SK-N-SH treated with all-trans-retinoic acid at 6 μM for 48 hours (cell line): ENCODE measurements at regions not wholly inside any gene's neighbourhood (a gene's known extent, or its start where the extent isn't known, plus 50 kb on each side); places are given as distances from the start of the nearest gene placed in this dataset.

Experiments used
- ATAC-seq: fragments of 200-7000 bp; cut with Tn5 transposase; 3 replicates; pipeline ENCODE4 v1.9.1; 2020; ENCODE audit warnings: mild to moderate bottlenecking, moderate library complexity
- ARNTL ChIP-seq: fragments of 450-650 bp; formaldehyde crosslinking; IDR thresholded peaks from 2 replicates; pipeline ENCODE4 v1.5.0; 2020; ENCODE audit warnings: low read depth, mild to moderate bottlenecking, moderate library complexity, borderline replicate concordance
- CREB5 ChIP-seq: fragments of 250-450 bp; sonication (Bioruptor Pico); IDR thresholded peaks from 2 replicates; pipeline ENCODE4 v1.5.1; 2020; ENCODE audit warnings: low read depth, mild to moderate bottlenecking, moderate library complexity
- CSRNP3 ChIP-seq: fragments of 250-450 bp; sonication (Bioruptor Pico); IDR thresholded peaks from 2 replicates; pipeline ENCODE4 v1.5.1; 2021; ENCODE audit warnings: mild to moderate bottlenecking, moderate library complexity
- ESRRG ChIP-seq: fragments of 250-450 bp; sonication (Bioruptor Pico); IDR thresholded peaks from 2 replicates; pipeline ENCODE4 v1.6.1; 2021; ENCODE audit warnings: mild to moderate bottlenecking
- GLIS3 ChIP-seq: fragments of 250-450 bp; sonication (Bioruptor Pico); IDR thresholded peaks from 2 replicates; pipeline ENCODE4 v1.5.0; 2020; ENCODE audit warnings: mild to moderate bottlenecking, moderate library complexity
- ISL1 ChIP-seq: fragments of 250-450 bp; sonication (Bioruptor Pico); IDR thresholded peaks from 2 replicates; pipeline ENCODE4 v2.1.2; 2022; ENCODE audit warnings: mild to moderate bottlenecking, moderate library complexity
- OSR1 ChIP-seq: fragments of 250-450 bp; sonication (Bioruptor Pico); IDR thresholded peaks from 2 replicates; pipeline ENCODE4 v1.8.0; 2022; ENCODE audit warnings: moderate library complexity, mild to moderate bottlenecking, inconsistent platforms
- PATZ1 ChIP-seq: fragments of 250-450 bp; sonication (Bioruptor Pico); IDR thresholded peaks from 2 replicates; pipeline ENCODE4 v1.8.0; 2020; ENCODE audit warnings: mild to moderate bottlenecking, moderate library complexity, borderline replicate concordance
- POU6F1 ChIP-seq: fragments of 250-450 bp; sonication (Bioruptor Pico); IDR thresholded peaks from 2 replicates; pipeline ENCODE4 v1.8.0; 2021; ENCODE audit warnings: low read depth, mild to moderate bottlenecking, moderate library complexity, borderline replicate concordance
- PPARA ChIP-seq: fragments of 250-450 bp; sonication (Bioruptor Pico); IDR thresholded peaks from 2 replicates; pipeline ENCODE4 v1.5.0; 2020; ENCODE audit warnings: mild to moderate bottlenecking, borderline replicate concordance
- RARB ChIP-seq: fragments of 250-450 bp; sonication (Bioruptor Pico); IDR thresholded peaks from 2 replicates; pipeline ENCODE4 v1.8.0; 2021; ENCODE audit warnings: mild to moderate bottlenecking, moderate library complexity
- SNAI2 ChIP-seq: fragments of 250-450 bp; sonication (Bioruptor Pico); IDR thresholded peaks from 2 replicates; pipeline ENCODE4 v1.5.0; 2020; ENCODE audit warnings: mild to moderate bottlenecking, moderate library complexity
- TCF4 ChIP-seq: fragments of 250-450 bp; sonication (Bioruptor Pico); IDR thresholded peaks from 2 replicates; pipeline ENCODE4 v1.8.0; 2021; ENCODE audit warnings: mild to moderate bottlenecking, moderate library complexity, borderline replicate concordance
- TOX ChIP-seq: fragments of 250-450 bp; sonication (Bioruptor Pico); IDR thresholded peaks from 2 replicates; pipeline ENCODE4 v1.8.0; 2021; ENCODE audit warnings: mild to moderate bottlenecking, moderate library complexity, borderline replicate concordance
- TSHZ2 ChIP-seq: fragments of 250-450 bp; sonication (Bioruptor Pico); IDR thresholded peaks from 2 replicates; pipeline ENCODE4 v1.5.0; 2020; ENCODE audit warnings: mild to moderate bottlenecking, moderate library complexity
- ZC3H10 ChIP-seq: fragments of 250-450 bp; sonication (Bioruptor Pico); IDR thresholded peaks from 2 replicates; pipeline ENCODE4 v1.5.1; 2021; ENCODE audit warnings: mild to moderate bottlenecking, moderate library complexity
- ZFP3 ChIP-seq: fragments of 250-450 bp; sonication (Bioruptor Pico); IDR thresholded peaks from 2 replicates; pipeline ENCODE4 v1.5.0; 2020; ENCODE audit warnings: mild to moderate bottlenecking, moderate library complexity
- ZFP30 ChIP-seq: fragments of 450-650 bp; formaldehyde crosslinking; IDR thresholded peaks from 2 replicates; pipeline ENCODE4 v1.5.0; 2022; ENCODE audit warnings: mild to moderate bottlenecking, moderate library complexity
- ZNF565 ChIP-seq: fragments of 450-650 bp; formaldehyde crosslinking; conservative IDR thresholded peaks from 2 replicates; pipeline ENCODE4 v1.5.0; 2020; ENCODE audit warnings: low read depth, mild to moderate bottlenecking, moderate library complexity
- ZNF70 ChIP-seq: fragments of 450-650 bp; formaldehyde crosslinking; IDR thresholded peaks from 2 replicates; pipeline ENCODE4 v1.5.0; 2020; ENCODE audit warnings: mild to moderate bottlenecking, moderate library complexity

- no peak for ATAC-seq
- TF ChIP-seq ZFP3 (CRISPR knock-in tag) (no peak), CSRNP3 (CRISPR knock-in tag) (no peak), PPARA (CRISPR knock-in tag) (no peak), ZFP30 (no peak), ARNTL (CRISPR knock-in tag) (no peak), PATZ1 (no peak), CREB5 (CRISPR knock-in tag) (no peak), TOX (CRISPR knock-in tag) (no peak), RARB (CRISPR knock-in tag) (no peak), ZNF565 (CRISPR knock-in tag) (no peak), ESRRG (no peak)
Measured at GRCh38 chr12:124481772-124482566, 85.4 kb downstream of the NCOR2 start.

GRCh38 chr12:124481257-124481750 is 86.1 kb downstream of the NCOR2 start:
- TF ChIP-seq TSHZ2 (no peak), PPARA (CRISPR knock-in tag) (no peak), PATZ1 (no peak), TOX (CRISPR knock-in tag) (no peak), OSR1 (CRISPR knock-in tag) (no peak), CREB5 (CRISPR knock-in tag) (no peak), ZNF70 (no peak), POU6F1 (CRISPR knock-in tag) (no peak), ZNF565 (CRISPR knock-in tag) (no peak), ESRRG (no peak), CSRNP3 (CRISPR knock-in tag) (no peak), ISL1 (CRISPR knock-in tag) (no peak), SNAI2 (no peak), GLIS3 (no peak), ZC3H10 (CRISPR knock-in tag) (no peak), TCF4 (no peak)
- no peak for ATAC-seq
